ENCODE measurements at regions not wholly inside any gene's neighbourhood (a gene's known extent, or its start where the extent isn't known, plus 50 kb on each side); places are given as distances from the start of the nearest gene placed in this dataset.

DNA sequence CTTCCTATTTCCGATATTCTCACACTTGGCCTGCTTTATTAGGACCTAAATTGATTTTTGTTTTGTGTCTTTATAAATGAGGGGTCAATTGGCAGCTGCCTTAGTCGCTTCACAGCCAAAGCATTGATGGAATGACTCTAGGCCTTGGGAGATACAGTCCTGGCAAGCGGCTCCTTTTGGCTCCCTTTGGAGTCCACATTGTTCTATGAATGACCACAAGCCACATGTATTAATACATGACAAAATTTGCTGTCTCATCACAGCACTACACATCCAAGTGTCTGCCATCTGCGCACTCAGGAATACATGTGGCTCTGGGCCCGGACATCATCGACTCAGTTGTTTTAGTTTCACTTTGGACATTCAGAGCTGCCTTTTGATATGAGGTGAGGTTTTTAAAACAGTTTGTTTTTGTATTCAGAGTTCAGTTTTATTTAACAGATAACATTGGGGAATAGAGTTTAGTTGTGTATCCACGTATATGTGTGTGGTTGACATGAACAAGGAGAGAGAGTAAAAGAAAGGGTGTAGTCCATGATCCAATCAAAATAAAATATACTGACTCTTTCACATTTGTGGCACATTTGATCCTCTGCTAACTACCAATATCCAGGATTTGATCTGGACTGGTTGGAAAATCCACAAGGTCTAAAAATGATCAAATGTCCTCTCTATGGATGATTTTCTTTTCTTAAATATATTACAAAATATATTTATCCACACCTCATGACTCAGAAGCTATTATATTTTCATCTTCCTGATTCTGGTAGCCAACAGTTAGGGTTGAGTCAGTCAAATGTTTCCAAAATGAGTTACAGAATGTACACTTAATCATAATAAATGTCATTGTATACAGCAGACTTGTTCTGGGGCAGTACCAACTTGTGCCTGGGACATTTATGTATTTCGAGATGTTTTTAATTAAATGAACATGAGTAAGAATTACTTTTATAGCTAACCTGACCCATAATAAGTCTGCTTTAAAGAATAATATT lies 114.0 kb upstream of the MTAP start:
- TF ChIP-seq, protein P1, sequence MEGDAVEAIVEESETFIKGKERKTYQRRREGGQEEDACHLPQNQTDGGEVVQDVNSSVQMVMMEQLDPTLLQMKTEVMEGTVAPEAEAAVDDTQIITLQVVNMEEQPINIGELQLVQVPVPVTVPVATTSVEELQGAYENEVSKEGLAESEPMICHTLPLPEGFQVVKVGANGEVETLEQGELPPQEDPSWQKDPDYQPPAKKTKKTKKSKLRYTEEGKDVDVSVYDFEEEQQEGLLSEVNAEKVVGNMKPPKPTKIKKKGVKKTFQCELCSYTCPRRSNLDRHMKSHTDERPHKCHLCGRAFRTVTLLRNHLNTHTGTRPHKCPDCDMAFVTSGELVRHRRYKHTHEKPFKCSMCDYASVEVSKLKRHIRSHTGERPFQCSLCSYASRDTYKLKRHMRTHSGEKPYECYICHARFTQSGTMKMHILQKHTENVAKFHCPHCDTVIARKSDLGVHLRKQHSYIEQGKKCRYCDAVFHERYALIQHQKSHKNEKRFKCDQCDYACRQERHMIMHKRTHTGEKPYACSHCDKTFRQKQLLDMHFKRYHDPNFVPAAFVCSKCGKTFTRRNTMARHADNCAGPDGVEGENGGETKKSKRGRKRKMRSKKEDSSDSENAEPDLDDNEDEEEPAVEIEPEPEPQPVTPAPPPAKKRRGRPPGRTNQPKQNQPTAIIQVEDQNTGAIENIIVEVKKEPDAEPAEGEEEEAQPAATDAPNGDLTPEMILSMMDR (IDR thresholded peaks at IDR 0.05), result no peak
- TF ChIP-seq POLR2A (IDR thresholded peaks at IDR 0.05), result no peak

Measured in uterus (tissue), 2 donors.